Bone marrow (tissue), 2 donors: ENCODE measurements at regions not wholly inside any gene's neighbourhood (a gene's known extent, or its start where the extent isn't known, plus 50 kb on each side); places are given as distances from the start of the nearest gene placed in this dataset.

Experiments used
- DNase-seq, 2 donors: peaks; one replicate each; lab custom pipeline; 2025; lab: John Stamatoyannopoulos, UW

DNA sequence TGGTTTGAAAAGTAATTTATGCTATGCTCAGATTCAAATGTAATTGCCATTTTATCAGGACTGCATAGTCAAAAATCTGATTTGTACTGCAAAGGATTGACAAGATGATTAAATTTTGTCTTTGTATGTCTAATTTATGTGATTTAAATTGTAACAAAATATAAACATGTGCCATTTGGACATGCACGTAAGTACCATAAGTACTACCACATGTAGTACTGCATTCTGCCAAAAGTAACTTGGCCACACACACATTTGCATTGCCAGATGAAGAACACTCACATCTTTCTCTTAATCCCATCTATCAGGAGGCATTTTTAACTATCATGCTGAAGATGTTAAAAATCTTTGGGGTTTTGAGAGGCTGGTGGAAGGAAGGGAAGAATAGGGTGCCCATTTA, 133.3 kb downstream of the KLF12 start:
- DNase-seq: no peak

- DNase-seq: no peak
These were observed 135.6 kb downstream of the KLF12 start for GRCh38 chr13:73998631-73999030.

GRCh38 chr13:73997964-73998363, 136.2 kb downstream of the KLF12 start:
- DNase-seq: no peak

GRCh38 chr13:73996569-73996968, 137.6 kb downstream of the KLF12 start:
- no peak for DNase-seq

- DNase-seq: no peak
These were observed 138.5 kb downstream of the KLF12 start for GRCh38 chr13:73995736-73996135.

- no peak for DNase-seq
These were observed 140.5 kb downstream of the KLF12 start for GRCh38 chr13:73993661-73994060.

DNA sequence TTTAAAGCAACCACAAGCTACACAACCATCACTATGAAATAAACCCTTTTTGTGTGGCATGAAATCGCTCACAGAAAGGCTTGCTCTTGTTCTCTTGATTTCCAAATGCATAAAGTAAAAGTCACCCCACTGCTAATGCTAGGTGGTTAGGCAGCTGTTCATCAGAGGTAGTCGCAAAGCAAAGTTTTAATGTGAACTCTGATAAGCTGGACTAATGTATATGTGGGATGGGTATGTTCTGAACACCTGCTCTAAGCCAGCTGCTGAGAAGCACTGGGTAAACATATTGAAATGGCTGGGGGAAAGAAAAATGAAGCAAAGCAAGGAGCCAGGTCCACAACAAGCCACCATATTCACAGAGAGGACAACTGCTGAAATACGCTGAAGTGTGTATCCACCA, 142.3 kb downstream of the KLF12 start:
- DNase-seq: no peak

DNA sequence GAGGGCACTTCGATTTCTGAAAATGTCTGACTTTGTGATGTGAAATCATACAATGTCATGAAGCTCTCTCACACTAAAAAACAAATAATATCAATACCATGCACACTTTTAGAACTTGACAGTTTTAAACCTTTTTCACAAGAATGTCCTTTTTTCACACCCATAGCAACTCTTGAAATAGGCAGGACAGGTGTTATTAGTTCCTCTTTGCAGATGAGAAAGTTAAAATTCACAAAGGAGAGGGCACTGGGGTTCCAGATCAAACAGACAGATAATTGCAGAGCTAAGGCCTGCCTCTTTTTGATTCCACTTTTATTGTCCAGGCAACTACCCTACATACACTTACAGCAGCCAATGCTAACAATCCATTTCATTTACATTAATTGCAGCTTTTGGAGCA, 142.8 kb downstream of the KLF12 start:
- DNase-seq: no peak

GRCh38 chr13:73989244-73989843, 144.9 kb downstream of the KLF12 start:
- no peak for DNase-seq

GRCh38 chr13:73988461-73988860, 145.7 kb downstream of the KLF12 start:
- no peak for DNase-seq

DNA sequence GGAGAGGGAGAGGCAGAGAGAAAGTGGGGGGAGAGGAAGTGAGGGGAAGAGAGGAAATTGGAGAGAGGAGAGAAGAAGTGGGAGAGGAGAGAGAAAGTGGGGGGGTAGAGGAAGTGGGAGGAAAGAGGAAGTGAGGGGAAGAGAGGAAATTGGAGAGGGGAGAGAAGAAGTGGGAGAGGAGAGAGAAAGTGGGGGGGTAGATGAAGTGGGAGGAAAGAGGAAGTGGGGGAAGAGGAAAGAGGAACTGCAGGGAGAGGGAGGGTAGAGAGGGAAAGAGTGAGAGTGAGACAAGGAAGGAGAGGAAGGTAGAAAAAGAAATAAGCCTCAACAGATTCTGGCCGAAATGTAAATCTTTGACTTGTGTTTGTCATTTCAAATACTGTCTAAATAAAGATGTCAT, 146.6 kb downstream of the KLF12 start:
- DNase-seq: no peak

- DNase-seq: no peak
These were observed 148.4 kb downstream of the KLF12 start for GRCh38 chr13:73985783-73986182.

GRCh38 chr13:73984949-73985691, 149.1 kb downstream of the KLF12 start:
- no peak for DNase-seq

GRCh38 chr13:73984201-73984600, 150.0 kb downstream of the KLF12 start:
- no peak for DNase-seq

- DNase-seq: no peak
These were observed 151.1 kb downstream of the KLF12 start for GRCh38 chr13:73983109-73983508.

- DNase-seq: no peak
These were observed 152.6 kb downstream of the KLF12 start for GRCh38 chr13:73981595-73981994.

- no peak for DNase-seq
These were observed 158.4 kb downstream of the KLF12 start for GRCh38 chr13:73975767-73976166.

- no peak for DNase-seq
These were observed 160.2 kb downstream of the KLF12 start for GRCh38 chr13:73974051-73974450.

GRCh38 chr13:73973156-73973555, 161.0 kb downstream of the KLF12 start:
- no peak for DNase-seq

- no peak for DNase-seq
These were observed 161.7 kb downstream of the KLF12 start for GRCh38 chr13:73972545-73972944.

DNA sequence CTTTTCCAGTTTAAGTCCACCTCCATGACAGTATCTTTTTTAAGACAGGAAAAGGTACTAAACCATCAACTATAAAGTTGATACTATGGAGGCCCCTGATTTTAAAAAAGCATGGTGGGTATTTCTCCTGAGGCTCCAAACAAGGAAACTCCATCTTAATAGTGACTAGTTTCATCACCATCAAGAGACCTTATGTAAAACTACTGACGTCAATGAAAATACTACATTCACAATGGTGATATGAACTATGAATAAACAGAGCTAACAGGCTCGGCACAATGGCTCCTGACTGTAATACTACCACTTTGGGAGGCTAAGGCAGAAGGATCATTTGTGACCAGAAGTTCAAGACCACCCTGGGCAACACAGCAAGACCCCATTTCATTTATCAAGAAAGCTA, 162.7 kb downstream of the KLF12 start:
- no peak for DNase-seq

DNA sequence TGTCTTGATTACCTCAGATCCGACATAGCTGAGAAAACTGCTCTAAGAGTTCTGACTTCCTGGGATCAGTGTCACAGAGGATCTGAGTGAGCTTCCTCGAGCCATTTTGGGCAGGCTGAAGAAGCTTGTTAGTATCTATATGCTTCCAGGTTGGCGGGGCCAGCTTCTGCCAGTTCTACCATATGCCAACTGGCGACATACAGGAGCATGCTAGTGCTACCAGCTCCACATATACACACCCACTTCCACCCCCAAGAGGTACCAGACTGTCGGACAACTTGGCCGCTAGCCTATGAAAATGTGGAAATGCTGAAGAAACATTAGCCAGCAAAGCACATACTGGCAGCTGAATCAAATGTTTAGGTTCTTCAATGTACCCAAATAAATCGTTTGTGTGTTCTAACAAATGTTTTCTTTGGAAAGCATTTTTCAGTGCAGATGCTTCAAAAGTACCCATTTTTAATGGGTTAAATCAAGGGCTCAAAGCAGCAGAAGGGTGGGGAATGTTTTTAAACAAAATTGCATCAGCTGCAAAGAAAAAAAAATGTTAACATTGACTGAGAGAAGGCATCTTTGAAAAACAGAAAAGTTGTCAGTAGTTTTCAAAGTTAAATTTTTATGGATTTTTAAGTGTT, 163.7 kb downstream of the KLF12 start:
- no peak for DNase-seq

GRCh38 chr13:73967397-73968165, 166.6 kb downstream of the KLF12 start:
- DNase-seq: no peak
